Right lobe of liver (tissue), 6 donors: ENCODE measurements at regions not wholly inside any gene's neighbourhood (a gene's known extent, or its start where the extent isn't known, plus 50 kb on each side); places are given as distances from the start of the nearest gene placed in this dataset.
"Not testable (repeated sequence)": the region's sequence is repeated elsewhere in the genome, so short reads cannot be mapped to it uniquely, and the experiment has no call there.

Experiments used
- ATAC-seq, 4 donors: fragments of 200-7000 bp; cut with Tn5 transposase; one replicate each; pipeline ENCODE4 v1.9.1; 2020; ENCODE audit warnings: mild to moderate bottlenecking in 4 of 4, moderate library complexity in 4 of 4
- DNase-seq, 3 donors: peaks; one replicate each; pipeline ENCODE4 v3.0.0-alpha.2; 2020
- H3K27ac ChIP-seq, 3 donors: fragments of 200-600 bp; one replicate each; pipeline ENCODE4 v1.8.0; 2022
- H3K27me3 ChIP-seq, 2 donors: fragments of 200-600 bp; one replicate each; pipeline ENCODE4 v1.8.0; 2022
- H3K36me3 ChIP-seq, 4 donors: fragments of 200-600 bp; sonication (generic) in 1 of 4; one replicate each; pipeline versions ENCODE4 v1.5.1 to v1.8.0; 2017 to 2022; ENCODE audit warnings: control low read depth in 1 of 4
- H3K4me1 ChIP-seq, 4 donors: fragments of 200-600 bp; sonication (generic) in 1 of 4; one replicate each; pipeline versions ENCODE4 v1.5.1 to v1.8.0; 2017 to 2022; ENCODE audit warnings: control low read depth in 1 of 4
- H3K4me3 ChIP-seq, 3 donors: fragments of 200-600 bp; one replicate each; pipeline ENCODE4 v1.8.0; 2022
- H3K9me3 ChIP-seq, 4 donors: fragments of 200-600 bp; sonication (generic) in 1 of 4; one replicate each; pipeline versions ENCODE4 v1.5.1 to v1.8.0; 2017 to 2022; ENCODE audit warnings: control low read depth in 1 of 4
- CTCF ChIP-seq, 4 donors: fragments of 200-600 bp in 3 of 4; fragments of 450-650 bp in 1 of 4; IDR thresholded peaks; one replicate each; pipeline versions ENCODE4 v1.5.1 to v1.8.0; 2016 to 2022; ENCODE audit warnings: antibody characterized with exemption in 4 of 4, mild to moderate bottlenecking in 2 of 4
- POLR2A ChIP-seq: fragments of 450-650 bp; IDR thresholded peaks from one replicate; pipeline ENCODE4 v1.6.1; 2017; ENCODE audit warnings: antibody characterized with exemption, mild to moderate bottlenecking
- WGBS: methylation state at CpG from one replicate; pipeline ENCODE4 v1.1.6; 2018; ENCODE audit warnings: low coverage, low lambda C conversion rate; ENCODE audit not compliant: insufficient coverage; ENCODE audit errors: missing lambda C conversion rate; 5-methylcytosine and 5-hydroxymethylcytosine counted together
- intact Hi-C, 2 donors: fragments of 100-400 bp; cut with DNase I; formaldehyde crosslinking; loops; one replicate each; pipeline versions ENCODE4 v1.11.2 to v1.14.1; 2022
- donor health status: DM: no; HTN: yes; CAD: no.
- donor health status: DM: no; HTN: no; CAD: no.
- donor health status: DM: no; HTN: no; CAD: no.
- donor health status: DM: no; HTN: yes; CAD: no.
- donor health status: DM: no; HTN: yes; CAD: no.

GRCh38 chr2:176944998-176945397 lies 267.6 kb upstream of the HNRNPA3 start:
- no peak for DNase-seq
- no peaks in the 10 kb centered on the region for H3K9me3 ChIP-seq
- no peak overlapping the region for H3K27ac ChIP-seq
- H3K4me3 ChIP-seq: no peak overlapping the region
- no peak for ATAC-seq
- no peaks in the 10 kb centered on the region for H3K27me3 ChIP-seq
- H3K36me3 ChIP-seq: no peaks in the 10 kb centered on the region
- no peaks in the 10 kb centered on the region for H3K4me1 ChIP-seq
- TF ChIP-seq POLR2A: no peak
- TF ChIP-seq CTCF (IDR thresholded peaks at IDR 0.05): no peak
- intact Hi-C loops: no loop called here
- WGBS: 78% methylated on average over 3 of the region's 3 CpGs

DNA sequence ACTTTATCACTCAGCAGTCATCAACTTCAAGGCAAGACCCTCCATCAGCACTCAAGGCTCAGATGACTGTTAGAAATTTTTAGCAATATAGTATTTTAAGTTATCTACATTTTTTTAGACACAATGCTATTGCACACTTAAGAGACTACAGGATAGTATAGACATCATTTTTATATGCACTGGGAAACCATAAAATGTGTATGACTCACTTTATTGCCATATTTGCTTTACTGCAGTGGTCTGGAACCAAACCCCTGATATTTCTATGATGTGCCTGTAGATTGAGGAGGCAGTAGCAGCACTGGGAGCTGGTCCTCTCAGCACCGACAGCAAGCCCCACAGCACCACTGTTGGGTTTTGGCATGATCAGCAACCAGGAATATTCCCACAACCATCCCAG lies 264.8 kb upstream of the HNRNPA3 start:
- no peaks in the 10 kb centered on the region for H3K4me1 ChIP-seq
- WGBS: 67% methylated on average over 1 of the region's 1 CpG
- no peaks in the 10 kb centered on the region for H3K36me3 ChIP-seq
- no peaks in the 10 kb centered on the region for H3K27me3 ChIP-seq
- no peaks in the 10 kb centered on the region for H3K9me3 ChIP-seq
- DNase-seq: no peak
- H3K27ac ChIP-seq: no peak overlapping the region
- intact Hi-C loops: no loop called here
- TF ChIP-seq POLR2A: no peak
- TF ChIP-seq CTCF (IDR thresholded peaks at IDR 0.05): no peak
- no peak for ATAC-seq
- no peak overlapping the region for H3K4me3 ChIP-seq

- 56% methylated on average over 2 of the region's 3 CpGs for WGBS
- H3K27ac ChIP-seq, H3K36me3 ChIP-seq, H3K27me3 ChIP-seq, H3K9me3 ChIP-seq, ATAC-seq, intact Hi-C loops, H3K4me1 ChIP-seq, H3K4me3 ChIP-seq, DNase-seq: not testable (repeated sequence)
Observed at GRCh38 chr2:176951218-176951617, 261.4 kb upstream of the HNRNPA3 start.

DNA sequence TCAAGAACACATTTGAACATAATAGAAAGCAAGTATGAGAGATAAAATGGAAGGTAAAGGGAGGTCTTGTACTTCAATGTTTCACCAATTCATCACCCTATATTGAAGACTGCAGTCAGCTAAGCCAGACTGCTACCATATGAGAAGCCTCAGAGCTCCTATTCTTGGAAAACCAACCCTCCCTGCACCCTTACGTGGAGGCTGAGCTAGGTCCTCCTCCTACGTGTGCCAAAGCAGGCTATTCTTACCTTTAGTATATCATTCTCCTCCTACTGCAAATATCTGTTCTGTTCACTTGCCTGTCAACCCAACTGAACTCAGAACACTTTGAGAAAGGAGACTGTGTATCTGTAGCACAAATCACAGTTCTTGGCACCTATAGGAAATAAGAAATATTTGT lies 255.8 kb upstream of the HNRNPA3 start:
- 37% methylated on average over 2 of the region's 2 CpGs for WGBS
- Histone ChIP-seq H3K9me3 (no peaks in the 10 kb centered on the region), H3K36me3 (no peaks in the 10 kb centered on the region), H3K27me3 (no peaks in the 10 kb centered on the region), H3K4me1 (no peaks in the 10 kb centered on the region), H3K4me3 (no peak overlapping the region), H3K27ac (no peak overlapping the region)
- no peak for DNase-seq
- TF ChIP-seq CTCF (IDR thresholded peaks at IDR 0.05) (no peak), POLR2A (no peak)
- no peak for ATAC-seq
- intact Hi-C loops: no loop called here

DNA sequence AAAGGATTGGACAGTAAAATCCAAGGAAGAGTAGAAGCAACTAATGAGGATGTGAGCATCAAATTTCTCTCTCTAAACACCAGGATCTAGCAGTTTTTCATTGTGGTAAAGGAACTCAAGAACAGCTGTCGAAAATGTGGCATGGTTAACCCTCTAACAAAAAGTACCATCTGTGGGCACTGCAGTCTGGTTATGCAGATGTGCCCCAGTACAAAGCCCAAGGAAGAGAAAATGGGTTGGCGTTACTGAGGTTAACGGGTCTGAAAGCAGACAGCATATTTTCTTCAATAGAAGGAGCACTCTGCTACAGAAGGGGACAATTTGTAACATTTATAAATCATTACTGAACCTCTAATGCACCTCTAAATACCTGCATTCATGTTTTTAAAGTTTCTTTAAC lies 253.0 kb upstream of the HNRNPA3 start:
- Histone ChIP-seq H3K36me3 (no peaks in the 10 kb centered on the region), H3K27me3 (no peaks in the 10 kb centered on the region), H3K27ac (no peak overlapping the region), H3K4me3 (no peak overlapping the region), H3K4me1 (no peaks in the 10 kb centered on the region), H3K9me3 (no peaks in the 10 kb centered on the region)
- TF ChIP-seq POLR2A (no peak), CTCF (IDR thresholded peaks at IDR 0.05) (no peak)
- no peak for DNase-seq
- WGBS: 40% methylated on average over 3 of the region's 3 CpGs
- intact Hi-C loops: no loop called here
- ATAC-seq: no peak
